H1 (cell line): ENCODE measurements at regions not wholly inside any gene's neighbourhood (a gene's known extent, or its start where the extent isn't known, plus 50 kb on each side); places are given as distances from the start of the nearest gene placed in this dataset.

Experiments used
- HDAC2 ChIP-seq, 2 experiments: fragments of 300-600 bp in 1 of 2; sonication (generic) in 1 of 2; IDR thresholded peaks; 2 replicates each; pipeline ENCODE4 v1.6.1; 2011 to 2012; ENCODE audit warnings: low read depth in 2 of 2, low read length in 2 of 2, mild to moderate bottlenecking in 2 of 2, moderate library complexity in 2 of 2, borderline replicate concordance in 1 of 2, inconsistent platforms in 1 of 2
- ZNF274 ChIP-seq: IDR thresholded peaks from 2 replicates; pipeline ENCODE4 v1.7.0; 2012; ENCODE audit warnings: low read length, borderline replicate concordance; ENCODE audit errors: extremely low read depth

DNA sequence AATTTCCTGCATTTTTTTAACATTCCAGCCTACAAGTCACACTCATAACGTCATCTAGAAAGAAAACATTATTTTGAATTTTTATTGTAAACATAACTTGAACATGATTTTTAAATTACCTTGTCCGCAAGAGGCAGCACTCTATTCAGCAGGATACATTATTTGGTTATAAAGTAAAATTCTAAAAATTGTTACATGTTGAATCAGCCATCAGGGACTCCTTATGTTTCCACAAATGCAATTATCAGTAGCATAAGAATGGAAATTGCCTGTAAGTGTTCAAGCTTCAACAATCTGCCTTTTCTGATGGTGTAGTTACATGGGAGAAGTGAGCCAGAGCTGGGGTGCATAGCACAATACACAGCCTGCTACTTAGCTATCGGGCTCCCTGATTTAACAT, 97.5 kb downstream of the ZNF365 start:
- TF ChIP-seq ZNF274, result no peak
- TF ChIP-seq HDAC2 (IDR thresholded peaks at IDR 0.05; ENCODE audit: borderline replicate concordance in 1 of 2, low read depth in 2 of 2, low read length in 2 of 2), result no peak
